Mucosa of descending colon (tissue), 3 donors: ENCODE measurements at regions not wholly inside any gene's neighbourhood (a gene's known extent, or its start where the extent isn't known, plus 50 kb on each side); places are given as distances from the start of the nearest gene placed in this dataset.

Source experiments
- ATAC-seq: fragments of 200-7000 bp; cut with Tn5 transposase; one replicate; pipeline ENCODE4 v1.9.1; 2020; ENCODE audit warnings: mild to moderate bottlenecking, moderate library complexity
- DNase-seq, 3 donors: peaks; one replicate each; pipeline ENCODE4 v3.0.0-alpha.2; 2020
- H3K36me3 ChIP-seq: fragments of 200-600 bp; one replicate; pipeline ENCODE4 v1.8.0; 2021; ENCODE audit warnings: low read depth, mild to moderate bottlenecking
- H3K4me1 ChIP-seq: fragments of 200-600 bp; one replicate; pipeline ENCODE4 v1.8.0; 2021; ENCODE audit warnings: low read depth, mild to moderate bottlenecking
- H3K4me3 ChIP-seq: fragments of 200-600 bp; one replicate; pipeline ENCODE4 v1.8.0; 2021; ENCODE audit warnings: mild to moderate bottlenecking
- H3K9me3 ChIP-seq: fragments of 200-600 bp; one replicate; pipeline ENCODE4 v1.8.0; 2021; ENCODE audit warnings: mild to moderate bottlenecking
- CTCF ChIP-seq: fragments of 200-600 bp; IDR thresholded peaks from one replicate; pipeline ENCODE4 v1.8.0; 2022; ENCODE audit warnings: antibody characterized with exemption, mild to moderate bottlenecking
- intact Hi-C, 2 donors: fragments of 100-400 bp; cut with DNase I in 1 of 2; cut with micrococcal nuclease in 1 of 2; formaldehyde crosslinking; loops; one replicate each; pipeline versions ENCODE4 v1.11.0 to v1.11.1; 2022; cut with DNase I, micrococcal nuclease
- donor health status: DM: no; HTN: no; CAD: no; lungs with moderate emphysema.
- donor health status: DM: no; HTN: no; CAD: no.
- donor health status: DM: no; HTN: yes; CAD: no.

- no peak for TF ChIP-seq CTCF
- Histone ChIP-seq H3K9me3 (no peaks in the 10 kb centered on the region), H3K4me1 (no peaks in the 10 kb centered on the region), H3K4me3 (no peak overlapping the region), H3K36me3 (no peaks in the 10 kb centered on the region)
- ATAC-seq (no peak), DNase-seq (no peak)
- intact Hi-C loops = no loop called here
These were observed 1349.6 kb upstream of the CDH8 start for GRCh38 chr16:63385714-63386432.

GRCh38 chr16:63373744-63374143, 1337.5 kb upstream of the CDH8 start:
- Histone ChIP-seq H3K4me3 (no peak overlapping the region), H3K4me1 (no peaks in the 10 kb centered on the region), H3K9me3 (no peaks in the 10 kb centered on the region), H3K36me3 (no peaks in the 10 kb centered on the region)
- no peak for ATAC-seq
- TF ChIP-seq CTCF = no peak
- intact Hi-C loops = no loop called here
- no peak for DNase-seq

GRCh38 chr16:63372815-63373214, 1336.6 kb upstream of the CDH8 start:
- DNase-seq (no peak), ATAC-seq (no peak)
- H3K4me3 ChIP-seq = no peak overlapping the region
- no peaks in the 10 kb centered on the region for H3K4me1 ChIP-seq
- H3K9me3 ChIP-seq = no peaks in the 10 kb centered on the region
- H3K36me3 ChIP-seq = no peaks in the 10 kb centered on the region
- TF ChIP-seq CTCF = no peak
- intact Hi-C loops = no loop called here

GRCh38 chr16:63372283-63372682, 1336.0 kb upstream of the CDH8 start:
- no peaks in the 10 kb centered on the region for H3K9me3 ChIP-seq
- intact Hi-C loops = no loop called here
- no peaks in the 10 kb centered on the region for H3K36me3 ChIP-seq
- H3K4me1 ChIP-seq = no peaks in the 10 kb centered on the region
- ATAC-seq = no peak
- DNase-seq = peak in 1 of 3 donors; percentile 39
- no peak overlapping the region for H3K4me3 ChIP-seq
- TF ChIP-seq CTCF = no peak

GRCh38 chr16:63365649-63366304, 1329.5 kb upstream of the CDH8 start:
- DNase-seq = no peak
- ATAC-seq = no peak
- intact Hi-C loops = no loop called here
- Histone ChIP-seq H3K4me1 (peaks cover 5% of the 10 kb centered on the region), H3K9me3 (no peaks in the 10 kb centered on the region), H3K4me3 (no peak overlapping the region), H3K36me3 (no peaks in the 10 kb centered on the region)
- TF ChIP-seq CTCF = no peak
